Stimulated activated CD8-positive, alpha-beta memory T cell treated with anti-CD3 and anti-CD28 coated beads, Interleukin-12 subunit alpha, Interleukin-12 subunit beta, amount 100 ng/mL, for 24 hours (primary cell): ENCODE measurements at regions not wholly inside any gene's neighbourhood (a gene's known extent, or its start where the extent isn't known, plus 50 kb on each side); places are given as distances from the start of the nearest gene placed in this dataset.

Experiments used
- DNase-seq: peaks from one replicate; pipeline ENCODE4 v3.0.0-alpha.2; 2020; ENCODE audit errors: extremely low read depth

DNA sequence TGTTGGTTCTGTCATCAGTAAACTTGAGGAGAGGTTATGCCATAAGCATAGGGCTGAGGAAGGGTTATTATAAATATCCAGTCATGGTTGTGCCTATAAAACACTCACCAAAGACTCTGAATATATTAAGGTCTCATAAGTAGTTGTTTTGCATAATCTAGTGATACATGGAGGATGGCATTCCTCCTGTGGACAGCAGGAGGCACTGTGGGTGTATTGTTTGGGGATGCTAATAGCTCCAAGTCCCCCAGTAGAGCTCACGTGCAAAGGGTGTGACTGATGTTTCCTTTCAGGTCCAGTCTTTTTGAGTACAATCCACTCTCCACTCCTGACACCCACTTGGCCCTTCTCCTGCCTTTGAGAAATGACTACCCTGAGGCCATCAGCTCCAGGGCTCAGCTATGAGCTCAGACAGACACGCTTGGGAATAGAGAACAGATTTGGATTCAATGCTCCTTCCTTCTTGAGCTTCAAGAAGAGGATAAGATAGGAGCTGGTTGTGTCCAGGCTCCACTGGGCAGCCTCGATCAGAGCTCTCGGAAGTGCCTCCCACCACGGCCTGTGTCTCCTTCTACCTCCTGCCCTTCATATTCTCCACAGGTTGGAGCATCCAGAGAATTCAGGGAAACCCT is 85.2 kb upstream of the IGLL5 start:
- DNase-seq, result no peak

DNA sequence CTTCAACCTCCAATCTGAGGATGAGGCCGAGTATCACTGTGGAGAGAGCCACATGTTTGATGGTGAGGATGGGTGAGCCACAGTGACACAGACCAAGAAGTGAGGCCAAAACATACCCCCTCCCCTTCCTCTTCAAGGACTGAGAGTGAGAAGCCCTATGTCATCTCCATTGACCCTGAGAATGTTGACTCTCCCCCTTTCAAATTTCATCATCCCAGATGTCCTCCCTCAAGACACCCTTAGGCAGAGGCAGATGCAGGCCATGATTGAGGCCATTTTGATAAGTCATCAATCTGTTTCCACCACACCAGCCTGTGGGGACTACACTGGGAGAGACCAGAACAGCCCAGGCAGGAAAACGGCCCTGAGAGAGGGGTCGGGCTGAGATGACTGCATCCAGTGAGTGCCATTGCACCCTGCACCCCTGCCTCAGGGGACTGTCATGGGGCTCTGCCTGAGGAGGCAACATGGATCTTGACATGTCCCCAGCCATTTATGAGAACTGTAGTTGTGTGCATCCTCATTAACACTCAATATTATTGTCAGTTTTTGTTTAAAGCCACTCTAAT is 84.2 kb upstream of the IGLL5 start:
- no peak for DNase-seq

DNA sequence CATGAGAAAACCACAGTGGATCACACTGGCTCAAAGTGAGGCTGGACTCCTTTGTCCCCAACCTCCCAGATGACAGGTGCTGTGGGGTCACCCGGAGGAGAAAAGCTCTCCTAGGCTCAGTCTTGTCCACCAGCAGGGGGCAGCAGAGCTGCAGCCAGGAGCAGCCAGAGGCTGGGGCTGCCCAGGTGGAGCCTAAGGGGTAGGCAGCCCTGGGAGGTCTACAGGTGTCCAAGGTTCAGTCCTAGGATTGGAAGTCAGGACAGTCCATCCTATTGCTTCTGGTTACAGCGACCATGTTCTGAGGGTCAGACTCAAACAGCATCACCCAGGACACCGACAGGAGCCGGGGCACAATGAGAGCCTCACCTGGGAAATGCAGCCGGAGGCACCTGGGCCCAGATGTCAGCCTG is 77.6 kb upstream of the IGLL5 start:
- no peak for DNase-seq

DNA sequence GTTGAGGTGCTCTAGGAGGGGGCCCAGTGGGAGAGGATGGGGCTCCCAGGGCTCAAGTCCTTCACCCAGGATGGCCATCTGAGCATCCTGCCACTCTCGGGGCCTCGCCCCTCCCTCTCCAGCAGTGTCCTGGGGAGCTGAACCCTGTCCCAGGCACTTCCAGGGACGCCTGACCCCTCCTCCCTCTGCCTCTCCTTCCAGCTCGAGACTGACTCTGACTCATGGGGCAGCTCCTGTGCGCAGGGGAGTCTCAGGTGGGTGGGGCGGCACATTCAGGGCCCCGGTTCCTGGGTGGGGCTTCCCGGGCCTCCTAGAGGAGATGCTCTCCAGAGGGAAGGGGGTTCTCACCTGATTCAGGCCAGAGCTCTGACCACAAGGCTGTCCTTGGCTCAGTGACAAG is 77.1 kb upstream of the IGLL5 start:
- no peak for DNase-seq

- no peak for DNase-seq
These were observed 76.3 kb upstream of the IGLL5 start for GRCh38 chr22:22811016-22812009.

GRCh38 chr22:22812031-22812905 is 75.3 kb upstream of the IGLL5 start:
- DNase-seq, result no peak

DNA sequence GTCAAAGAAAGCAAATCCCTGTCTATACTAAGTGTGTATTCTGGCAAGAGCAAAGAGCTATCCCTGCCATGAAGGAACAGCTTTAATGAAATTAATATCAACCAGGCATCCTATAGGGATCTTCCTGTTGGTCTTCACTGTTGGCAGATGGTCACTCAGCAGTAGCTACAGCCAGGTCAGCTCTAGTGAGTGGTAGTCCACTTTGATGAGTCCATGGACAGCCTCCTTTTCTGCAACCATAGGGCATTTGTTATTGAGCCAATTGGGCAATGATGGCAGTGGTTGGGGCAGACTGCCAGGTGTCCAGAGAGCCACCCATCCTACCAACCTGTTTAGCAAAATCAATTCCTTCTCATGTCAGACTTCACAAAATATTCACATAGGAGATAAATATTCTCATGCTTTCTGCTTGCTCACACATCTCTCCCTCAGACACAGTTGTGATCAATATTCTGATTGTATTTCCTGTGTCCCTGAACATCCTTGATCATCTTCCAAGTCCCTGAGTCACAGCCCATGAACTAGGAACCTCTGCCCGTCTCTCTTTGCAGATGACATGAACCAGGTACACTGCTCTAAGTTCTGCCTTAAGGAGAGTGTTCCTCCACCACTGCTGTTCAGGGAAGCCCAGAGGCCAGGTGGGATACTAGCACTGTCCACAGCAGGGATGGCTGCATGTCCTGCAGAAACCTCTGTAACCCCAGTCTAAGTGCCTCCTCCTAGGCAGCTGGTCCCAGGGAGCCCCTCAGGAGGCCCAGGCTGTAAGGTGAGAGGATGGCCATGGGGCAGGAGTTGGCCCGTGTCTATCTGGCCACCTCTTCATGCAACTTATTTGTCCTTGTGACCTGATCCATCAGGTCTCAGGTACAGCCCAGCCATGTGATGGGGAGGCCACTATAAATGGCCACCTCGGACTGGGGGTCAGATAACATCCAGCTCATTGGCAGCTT is 74.2 kb upstream of the IGLL5 start:
- no peak for DNase-seq

DNA sequence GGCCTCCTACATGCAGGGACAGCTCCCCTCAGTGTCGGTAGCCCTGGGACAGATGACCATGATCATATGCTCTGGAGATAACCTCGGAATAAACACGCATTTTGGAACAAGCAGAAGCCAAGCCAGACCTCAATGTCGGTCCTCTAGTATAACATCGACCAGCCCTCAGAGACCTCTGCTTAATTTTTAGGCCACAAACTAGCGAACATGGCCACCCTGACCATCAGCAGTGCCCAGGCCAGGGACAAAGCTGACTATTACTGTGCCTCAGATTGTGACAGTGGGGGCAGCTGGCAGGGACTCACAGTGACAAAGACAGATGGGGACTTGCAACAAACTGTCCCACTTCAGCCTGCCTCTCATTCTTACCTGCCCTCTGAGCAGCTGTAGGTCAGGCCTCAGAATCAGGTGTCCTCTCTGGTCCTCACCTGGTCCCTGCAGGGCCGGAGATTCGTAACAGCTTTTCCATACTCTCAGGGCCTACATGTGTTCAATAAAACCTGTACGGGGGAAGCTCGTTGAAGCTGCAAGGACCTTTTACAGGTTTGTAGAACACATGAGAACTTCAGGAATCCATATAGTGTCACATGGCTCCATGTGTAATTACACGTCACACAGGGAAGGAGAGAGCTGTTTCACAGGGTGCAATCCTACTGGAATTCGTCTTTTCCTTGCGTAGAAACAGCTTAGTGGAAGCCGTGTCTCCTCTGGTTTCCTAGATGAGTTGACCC is 72.8 kb upstream of the IGLL5 start:
- no peak for DNase-seq

- no peak for DNase-seq
These were observed 72.0 kb upstream of the IGLL5 start for GRCh38 chr22:22815397-22816170.

DNA sequence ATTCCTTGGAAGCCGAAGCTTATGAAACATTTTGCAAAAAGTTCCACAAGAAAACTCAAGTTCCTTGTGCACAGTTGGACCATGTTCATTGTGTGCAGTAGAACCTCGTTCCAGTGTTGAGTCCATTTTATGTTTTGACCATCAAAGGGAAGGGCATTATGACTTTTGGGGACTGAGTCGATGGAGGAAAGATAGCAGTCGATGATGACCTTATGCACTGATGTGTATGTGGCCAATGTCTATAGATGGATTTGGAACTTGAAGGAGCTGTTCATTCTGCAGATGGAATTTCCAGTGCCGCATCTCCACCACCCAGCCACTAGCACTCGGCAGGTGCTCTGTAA is 71.5 kb upstream of the IGLL5 start:
- DNase-seq, result no peak

DNA sequence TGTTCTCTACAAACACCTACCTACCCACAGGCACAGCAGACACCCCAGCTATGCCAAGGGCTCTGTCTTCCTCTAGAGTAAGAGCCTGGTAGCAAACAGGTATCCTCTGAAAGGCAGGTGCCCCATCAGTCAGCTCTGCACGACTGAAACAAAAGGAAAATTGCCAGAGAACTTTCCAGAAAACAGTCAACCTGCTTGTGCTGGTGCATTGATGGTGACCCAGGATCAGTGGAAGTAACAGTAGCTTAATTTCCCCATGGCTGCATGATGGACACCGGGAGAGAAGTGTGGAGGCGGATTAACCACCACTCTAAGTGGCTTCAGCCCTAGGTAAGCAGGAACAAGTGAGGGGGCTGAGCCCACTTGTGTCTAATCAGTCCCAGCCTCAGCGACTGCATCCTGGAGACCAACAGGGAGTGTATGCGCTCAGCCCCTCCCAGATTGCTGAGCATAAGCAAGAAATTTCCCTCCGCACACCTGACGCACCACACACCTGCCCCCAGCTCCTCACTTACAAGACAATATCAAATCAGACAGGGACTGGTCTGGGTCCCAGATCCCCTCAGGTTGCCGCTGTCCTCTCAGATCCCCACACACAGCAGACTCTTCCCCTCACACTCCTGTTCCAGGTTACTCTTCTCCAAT is 70.7 kb upstream of the IGLL5 start:
- no peak for DNase-seq

DNA sequence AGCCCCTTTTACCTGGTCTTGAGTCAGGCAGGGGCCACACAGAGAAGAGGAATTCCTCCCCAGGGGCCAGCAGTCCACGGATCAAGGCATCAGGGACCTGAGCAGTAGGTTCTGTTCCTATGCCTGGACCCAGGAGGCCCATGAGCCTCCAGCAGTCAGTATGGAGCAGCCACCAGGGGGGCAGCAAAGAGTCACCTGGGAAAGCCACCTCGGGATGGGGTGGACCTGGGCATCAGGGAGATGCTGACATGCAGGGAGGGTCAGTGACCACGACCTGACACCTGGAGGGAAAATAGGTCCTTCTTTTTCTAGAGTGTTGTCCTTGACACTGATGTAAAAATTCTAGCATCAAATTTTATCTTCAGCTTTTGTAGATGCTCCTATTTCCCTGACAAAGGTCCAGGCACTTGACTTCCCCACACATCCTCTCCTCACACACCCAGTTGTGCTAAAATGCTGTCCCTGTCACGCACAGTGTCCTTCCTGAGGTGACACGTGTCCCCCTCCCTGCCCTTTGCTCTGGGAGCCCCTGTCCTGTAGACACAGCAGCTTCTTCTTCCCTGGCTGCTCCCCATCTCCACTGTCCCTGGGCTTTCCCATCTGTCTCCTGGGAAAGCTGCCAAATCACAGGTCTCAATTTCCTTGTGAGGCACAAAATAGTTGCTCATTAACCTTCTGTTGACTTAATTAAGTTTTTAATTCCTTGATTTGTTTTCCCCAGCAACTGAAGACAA is 70.0 kb upstream of the IGLL5 start:
- no peak for DNase-seq

GRCh38 chr22:22818202-22818538 is 69.4 kb upstream of the IGLL5 start:
- DNase-seq, result no peak

GRCh38 chr22:22818861-22819855 is 68.5 kb upstream of the IGLL5 start:
- DNase-seq, result no peak

DNA sequence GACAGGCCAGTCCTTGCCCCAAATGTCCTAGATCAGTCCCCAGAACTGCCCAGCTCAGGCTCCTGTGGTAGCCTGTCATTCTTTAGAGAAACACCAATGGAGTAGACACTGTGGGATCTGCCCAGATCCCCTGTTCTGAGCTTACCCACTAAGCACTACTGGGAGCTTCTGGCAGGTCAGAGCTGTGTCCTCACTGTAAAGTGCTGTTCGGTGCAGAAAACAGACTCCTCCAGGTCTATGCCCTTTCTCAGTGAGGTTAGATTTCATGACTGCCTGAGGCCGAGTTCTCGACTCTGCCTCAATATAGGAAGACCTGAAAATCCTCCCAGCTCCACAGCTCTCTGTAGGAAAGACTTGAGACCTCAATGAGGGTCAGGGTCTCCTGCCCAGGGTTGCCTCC is 67.5 kb upstream of the IGLL5 start:
- no peak for DNase-seq

DNA sequence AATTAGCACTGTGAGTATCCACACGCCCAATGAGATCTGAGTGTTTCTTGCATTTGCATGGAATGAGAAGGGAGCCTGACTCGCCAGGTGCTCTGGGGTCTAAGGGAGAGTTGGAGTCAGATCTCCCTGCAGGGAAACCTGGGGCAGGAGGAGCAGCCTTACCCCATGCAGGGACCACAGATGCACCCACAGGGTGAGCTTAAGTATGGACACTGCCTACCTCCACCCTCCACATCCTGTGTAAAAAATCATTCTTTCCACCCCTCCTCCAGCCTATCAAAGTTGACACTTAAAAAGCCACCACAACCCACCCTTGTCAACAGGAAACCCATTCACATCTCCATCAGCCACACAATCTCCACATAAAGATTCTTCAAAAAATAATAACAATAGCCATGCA is 67.0 kb upstream of the IGLL5 start:
- DNase-seq, result no peak

GRCh38 chr22:22821340-22821739 is 66.3 kb upstream of the IGLL5 start:
- DNase-seq, result no peak
